DMS153 treated with DMSO at 0.1 percent for 48 hours (cell line): ENCODE measurements at regions not wholly inside any gene's neighbourhood (a gene's known extent, or its start where the extent isn't known, plus 50 kb on each side); places are given as distances from the start of the nearest gene placed in this dataset.
"Not testable (repeated sequence)": the region's sequence is repeated elsewhere in the genome, so short reads cannot be mapped to it uniquely, and the experiment has no call there.

Experiments
- DNase-seq: peaks from one replicate; lab custom pipeline; 2025; ENCODE audit not compliant: unreplicated experiment; lab: John Stamatoyannopoulos, UW

- DNase-seq, result no peak
Measured at GRCh38 chr1:9441451-9442133, 97.7 kb upstream of the SLC25A33 start.

GRCh38 chr1:9442278-9442846 is 96.9 kb upstream of the SLC25A33 start:
- DNase-seq, result no peak

- no peak for DNase-seq
Measured at GRCh38 chr1:9442986-9443385, 96.3 kb upstream of the SLC25A33 start.

- no peak for DNase-seq
Measured at GRCh38 chr1:9443913-9444445, 95.3 kb upstream of the SLC25A33 start.

- DNase-seq, result no peak
Measured at GRCh38 chr1:9444532-9444931, 94.7 kb upstream of the SLC25A33 start.

GRCh38 chr1:9445081-9445480 is 94.2 kb upstream of the SLC25A33 start:
- DNase-seq, result not testable (repeated sequence)

GRCh38 chr1:9447215-9447960 is 91.9 kb upstream of the SLC25A33 start:
- DNase-seq, result no peak

- DNase-seq, result no peak
Measured at GRCh38 chr1:9448132-9449109, 90.8 kb upstream of the SLC25A33 start.

- DNase-seq, result no peak
Measured at GRCh38 chr1:9449110-9449627, 90.1 kb upstream of the SLC25A33 start.

GRCh38 chr1:9449976-9450696 is 89.1 kb upstream of the SLC25A33 start:
- no peak for DNase-seq

- no peak for DNase-seq
Measured at GRCh38 chr1:9451081-9451480, 88.2 kb upstream of the SLC25A33 start.

GRCh38 chr1:9452516-9453140 is 86.6 kb upstream of the SLC25A33 start:
- DNase-seq, result no peak

- no peak for DNase-seq
Measured at GRCh38 chr1:9453375-9453774, 85.9 kb upstream of the SLC25A33 start.

GRCh38 chr1:9453779-9454418 is 85.4 kb upstream of the SLC25A33 start:
- no peak for DNase-seq

- no peak for DNase-seq
Measured at GRCh38 chr1:9454494-9455066, 84.7 kb upstream of the SLC25A33 start.

GRCh38 chr1:9455487-9456234 is 83.6 kb upstream of the SLC25A33 start:
- DNase-seq, result no peak

- DNase-seq, result no peak
Measured at GRCh38 chr1:9456833-9457232, 82.4 kb upstream of the SLC25A33 start.

- DNase-seq, result no peak
Measured at GRCh38 chr1:9459816-9460407, 79.4 kb upstream of the SLC25A33 start.
